Suppressor macrophage (primary cell): ENCODE measurements at regions not wholly inside any gene's neighbourhood (a gene's known extent, or its start where the extent isn't known, plus 50 kb on each side); places are given as distances from the start of the nearest gene placed in this dataset.

Experiments
- DNase-seq, 4 experiments: peaks; one replicate each; pipeline ENCODE4 v3.0.0-alpha.2; 2020 to 2022

GRCh38 chr15:85943151-85943550, 136.5 kb upstream of the AGBL1 start:
- DNase-seq: no peak

GRCh38 chr15:85943791-85944190, 135.9 kb upstream of the AGBL1 start:
- no peak for DNase-seq

GRCh38 chr15:85947021-85947420, 132.7 kb upstream of the AGBL1 start:
- no peak for DNase-seq

- no peak for DNase-seq
These were observed 131.7 kb upstream of the AGBL1 start for GRCh38 chr15:85947936-85948335.

- no peak for DNase-seq
These were observed 129.6 kb upstream of the AGBL1 start for GRCh38 chr15:85950101-85950500.

GRCh38 chr15:85954586-85954985, 125.1 kb upstream of the AGBL1 start:
- DNase-seq: no peak

- no peak for DNase-seq
These were observed 123.9 kb upstream of the AGBL1 start for GRCh38 chr15:85955501-85956391.

DNA sequence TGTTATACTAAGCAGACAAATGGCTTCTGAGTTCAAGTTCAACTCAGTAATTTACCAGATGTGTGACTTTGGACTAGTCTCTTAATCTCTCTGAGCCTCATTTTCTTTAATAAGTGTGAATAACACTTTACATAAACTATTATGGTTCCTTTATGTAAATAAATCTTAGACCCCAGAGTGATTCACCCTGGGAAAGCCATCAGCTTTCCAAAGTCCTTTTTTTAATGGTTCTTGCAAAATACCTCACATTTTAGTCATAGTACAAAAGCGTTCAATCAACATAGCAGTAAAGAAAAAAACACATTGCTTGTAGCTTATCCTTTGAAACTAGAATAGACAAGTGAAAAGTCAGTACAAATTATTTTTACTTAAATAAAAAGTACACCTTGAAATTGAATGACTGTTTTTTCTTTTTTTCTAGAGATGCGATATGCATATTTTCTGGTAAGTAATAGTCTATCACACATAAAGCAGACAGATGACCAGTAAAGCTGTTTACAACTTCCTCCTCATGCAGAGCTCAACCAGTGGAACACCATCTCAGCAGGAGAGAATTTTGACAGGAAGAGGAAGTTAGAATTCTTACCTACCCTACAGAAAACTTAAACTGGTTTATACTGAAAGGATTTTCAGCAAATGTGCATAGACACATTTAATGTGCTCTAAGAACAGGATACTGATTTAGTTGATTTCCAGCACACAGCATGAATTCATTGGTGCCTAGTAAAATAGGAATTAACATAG, 123.0 kb upstream of the AGBL1 start:
- no peak for DNase-seq

GRCh38 chr15:85959611-85960010, 120.1 kb upstream of the AGBL1 start:
- no peak for DNase-seq

DNA sequence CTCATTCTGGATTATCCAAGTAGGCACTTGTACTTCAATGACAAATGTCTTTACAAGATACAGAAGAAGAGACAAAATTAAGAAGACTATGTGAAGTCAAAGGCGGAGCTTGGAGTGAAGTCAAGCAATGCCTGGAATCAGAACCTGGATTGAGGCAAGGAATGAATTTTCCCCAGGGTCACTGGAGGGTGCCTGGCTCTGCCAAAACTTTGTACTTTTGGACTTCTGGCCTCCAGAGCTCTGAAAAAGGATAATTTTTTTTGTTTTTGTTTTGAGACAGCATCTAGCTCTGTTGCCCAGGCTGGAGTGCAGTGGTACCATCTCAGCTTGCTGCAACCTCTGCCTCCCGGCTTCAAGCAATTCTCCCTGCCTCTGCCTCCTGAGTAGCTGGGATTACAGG, 119.3 kb upstream of the AGBL1 start:
- no peak for DNase-seq

DNA sequence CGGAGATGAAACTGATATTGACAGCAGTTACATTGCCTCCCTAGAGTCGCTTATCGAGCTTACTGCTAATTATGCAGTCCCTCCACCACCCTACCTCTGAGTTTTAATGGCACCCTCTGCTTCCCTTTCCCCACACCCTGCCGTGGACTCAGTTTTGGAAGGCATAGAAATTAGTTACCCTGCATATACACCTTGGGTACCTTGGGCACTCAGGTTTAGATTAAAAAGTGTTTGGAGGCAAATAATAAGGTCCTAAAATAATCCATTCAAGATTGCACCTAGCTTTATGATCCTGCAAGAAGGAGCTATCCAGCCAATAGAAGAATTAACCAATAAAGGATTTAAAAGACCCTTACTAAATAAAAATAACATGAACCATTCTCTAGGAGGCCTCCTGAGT, 117.8 kb upstream of the AGBL1 start:
- no peak for DNase-seq

GRCh38 chr15:85963262-85963760, 116.4 kb upstream of the AGBL1 start:
- no peak for DNase-seq

DNA sequence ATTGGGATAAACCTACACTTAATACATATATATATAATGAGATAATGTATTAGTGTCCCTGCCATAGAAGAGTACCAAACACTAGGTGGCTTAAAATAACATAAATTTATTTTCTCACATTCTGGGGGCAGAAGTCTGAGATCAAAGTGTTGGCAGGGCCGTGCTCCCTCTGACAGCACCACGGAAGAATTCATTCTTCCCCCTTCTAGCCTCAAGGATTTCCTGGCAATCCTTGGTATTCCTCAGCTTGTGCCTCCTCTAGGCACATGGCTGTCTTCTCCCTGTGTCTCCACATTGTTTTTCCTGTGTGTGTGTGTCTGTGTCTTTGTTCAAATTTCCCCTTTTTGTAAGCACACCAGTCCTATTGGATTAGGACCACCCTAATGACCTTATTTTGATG, 115.2 kb upstream of the AGBL1 start:
- no peak for DNase-seq

DNA sequence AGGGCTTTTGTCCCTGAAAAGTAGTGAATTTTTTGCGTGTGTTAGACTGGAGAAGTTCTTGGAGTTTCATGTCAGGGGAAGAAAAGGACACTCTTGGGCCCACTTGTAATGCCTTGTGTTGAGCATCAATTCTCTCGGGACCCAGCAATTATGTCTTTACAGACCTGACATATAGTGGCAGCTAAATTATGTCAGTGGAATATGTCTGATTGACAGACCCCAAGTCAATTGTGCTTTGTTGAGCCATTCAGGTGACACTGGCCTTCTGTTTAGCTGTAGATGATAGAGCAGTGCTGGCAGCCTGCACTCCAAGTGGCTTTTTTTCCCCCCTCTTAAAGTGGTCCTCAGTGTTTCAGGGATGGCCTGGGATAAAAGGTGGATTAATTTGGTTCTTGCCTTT, 112.1 kb upstream of the AGBL1 start:
- no peak for DNase-seq

DNA sequence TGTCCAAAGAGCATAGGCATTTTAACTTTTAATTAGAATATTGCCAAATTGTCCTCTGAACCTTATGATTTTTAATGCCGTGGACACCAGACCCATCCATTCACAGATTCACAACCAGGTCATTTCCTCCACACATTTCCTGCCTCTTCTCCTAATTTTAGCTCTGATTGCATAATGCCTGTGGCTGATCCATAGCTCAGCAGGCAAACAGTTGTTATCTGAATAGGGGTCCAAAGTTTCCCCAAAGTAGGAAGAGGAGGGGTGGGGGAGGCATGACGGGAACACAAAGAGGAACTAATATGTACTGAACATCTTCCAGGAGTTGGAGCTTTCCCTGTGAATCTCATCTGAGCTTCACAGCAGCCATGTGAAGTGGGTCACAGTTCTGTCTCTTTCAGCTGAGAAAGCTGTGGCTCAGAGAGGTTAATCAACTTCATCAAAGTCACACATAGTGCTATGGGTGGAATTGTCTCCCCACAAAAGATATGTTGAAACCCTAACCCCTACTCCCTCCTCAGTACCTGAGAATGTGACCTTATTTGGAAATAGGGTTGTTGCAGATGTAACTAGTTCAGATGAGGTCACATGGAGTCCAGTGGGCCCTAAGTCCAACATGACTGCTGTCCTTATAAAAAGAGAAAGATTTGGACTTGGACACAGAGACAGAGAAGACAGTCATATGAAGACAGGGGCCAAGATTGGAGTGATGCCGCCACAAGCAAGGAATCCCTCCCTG, 106.7 kb upstream of the AGBL1 start:
- no peak for DNase-seq

- no peak for DNase-seq
These were observed 105.9 kb upstream of the AGBL1 start for GRCh38 chr15:85973584-85974347.

DNA sequence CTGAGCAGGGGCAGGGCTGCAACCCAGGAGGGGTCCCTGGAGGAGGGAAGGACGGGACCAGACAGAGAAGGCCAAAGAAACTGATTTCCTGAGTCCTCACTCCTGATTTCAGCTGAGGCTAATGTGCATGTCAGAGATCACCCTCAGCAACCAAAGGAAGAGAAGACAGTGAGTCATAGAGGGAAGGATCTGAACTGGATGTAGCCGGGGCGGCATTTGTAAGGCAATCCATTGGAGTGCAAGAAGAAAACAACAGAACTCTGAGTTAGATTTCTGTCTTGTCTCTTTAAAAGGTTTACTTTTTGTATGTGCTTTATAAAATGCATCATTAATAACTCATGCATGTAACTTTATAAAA, 105.3 kb upstream of the AGBL1 start:
- no peak for DNase-seq

- DNase-seq: no peak
These were observed 104.9 kb upstream of the AGBL1 start for GRCh38 chr15:85974742-85975141.

- no peak for DNase-seq
These were observed 103.6 kb upstream of the AGBL1 start for GRCh38 chr15:85976102-85976501.

DNA sequence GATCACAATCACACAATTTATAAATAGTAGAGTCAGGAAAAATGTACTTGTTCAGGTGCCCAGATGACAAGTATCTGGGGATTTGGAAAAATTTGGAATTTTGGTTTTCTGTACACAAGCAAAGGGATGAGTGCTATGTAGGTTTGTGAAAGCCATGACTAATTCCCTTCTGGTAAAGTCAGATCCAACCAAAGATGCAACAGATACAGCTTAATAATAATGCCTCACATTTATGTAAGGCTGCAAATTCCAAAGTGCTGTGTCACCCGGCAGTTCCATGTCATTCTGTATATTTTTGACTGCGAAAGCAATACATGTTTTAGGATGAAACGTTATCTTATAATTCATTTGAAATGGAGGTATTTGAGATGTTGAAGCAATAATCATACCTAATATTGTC, 102.7 kb upstream of the AGBL1 start:
- no peak for DNase-seq

- DNase-seq: no peak
These were observed 102.1 kb upstream of the AGBL1 start for GRCh38 chr15:85977586-85977985.

DNA sequence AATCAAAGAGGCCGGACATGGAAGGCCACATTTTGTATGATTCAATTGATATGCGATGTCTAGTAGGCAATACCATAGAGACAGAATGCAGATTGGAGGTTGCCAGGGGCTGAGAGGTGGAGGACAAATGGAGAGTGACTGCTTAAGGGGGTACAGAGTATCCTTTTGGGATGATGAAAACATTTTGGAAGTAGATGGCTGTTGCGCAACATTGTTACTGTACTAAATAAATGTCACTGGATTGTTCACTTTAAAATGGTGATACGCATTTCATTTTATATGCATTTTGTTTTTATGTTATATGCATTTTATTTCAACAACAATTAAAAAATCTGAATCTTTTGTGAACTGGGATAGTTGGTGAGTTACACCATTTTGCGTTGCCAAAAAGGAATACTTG, 99.7 kb upstream of the AGBL1 start:
- no peak for DNase-seq

GRCh38 chr15:85980946-85981345, 98.7 kb upstream of the AGBL1 start:
- DNase-seq: no peak
